Neural cell (in vitro differentiated cells): ENCODE measurements at regions not wholly inside any gene's neighbourhood (a gene's known extent, or its start where the extent isn't known, plus 50 kb on each side); places are given as distances from the start of the nearest gene placed in this dataset.

Experiments used
- H2AFZ ChIP-seq: fragments of 200-600, 300-800 bp; sonication (generic), shearing (Covaris generic); 2 replicates; pipeline ENCODE4 v1.6.0; 2014; ENCODE audit warnings: low read depth, mild to moderate bottlenecking, antibody characterized with exemption, low read length, moderate library complexity
- H3F3A ChIP-seq: fragments of 200-600 bp; shearing (Covaris generic); 2 replicates; pipeline ENCODE4 v1.6.1; 2016; ENCODE audit warnings: mild to moderate bottlenecking, moderate library complexity, mixed read lengths, antibody characterized with exemption, low read length; ENCODE audit not compliant: insufficient read depth, poor library complexity, severe bottlenecking
- H3K27ac ChIP-seq: fragments of 200-600, 300-800 bp; sonication (generic), shearing (Covaris generic); 2 replicates; pipeline ENCODE4 v1.5.1; 2014; ENCODE audit warnings: mild to moderate bottlenecking, low read length, moderate library complexity
- H3K27me3 ChIP-seq: fragments of 300-800, 200-600 bp; sonication (generic), shearing (Covaris generic); 2 replicates; pipeline ENCODE4 v1.6.0; 2014; ENCODE audit warnings: mild to moderate bottlenecking, low read depth, low read length, moderate library complexity; ENCODE audit not compliant: insufficient read depth
- H3K36me3 ChIP-seq: fragments of 300-800, 200-600 bp; sonication (generic), shearing (Covaris generic); 2 replicates; pipeline ENCODE4 v1.5.1; 2014; ENCODE audit warnings: mild to moderate bottlenecking, antibody characterized with exemption, low read length, moderate library complexity; ENCODE audit not compliant: insufficient read depth
- H3K4me2 ChIP-seq: fragments of 300-800, 200-600 bp; sonication (generic), shearing (Covaris generic); 2 replicates; pipeline ENCODE4 v1.6.0; 2014; ENCODE audit warnings: mild to moderate bottlenecking, low read length
- H3K4me3 ChIP-seq: fragments of 300-800, 200-600 bp; sonication (generic), shearing (Covaris generic); 2 replicates; pipeline ENCODE4 v1.5.1; 2014; ENCODE audit warnings: mild to moderate bottlenecking, low read length, moderate library complexity
- H3K79me2 ChIP-seq: fragments of 200-600 bp; shearing (Covaris generic); replicated peaks from 2 replicates; pipeline ENCODE4 v1.6.0; 2014; ENCODE audit warnings: mild to moderate bottlenecking, low read length, moderate library complexity; ENCODE audit not compliant: insufficient read depth
- H3K9ac ChIP-seq: fragments of 300-800, 200-600 bp; sonication (generic), shearing (Covaris generic); 2 replicates; pipeline ENCODE4 v1.6.1; 2016; ENCODE audit warnings: mild to moderate bottlenecking, low read length, mixed read lengths
- H3K9me2 ChIP-seq: fragments of 200-600 bp; shearing (Covaris generic); 2 replicates; pipeline ENCODE4 v1.6.1; 2016; ENCODE audit warnings: mild to moderate bottlenecking, low read length, mixed read lengths; ENCODE audit not compliant: insufficient read depth
- H3K9me3 ChIP-seq: fragments of 200-600, 300-800 bp; sonication (generic), shearing (Covaris generic); 2 replicates; pipeline ENCODE4 v1.6.1; 2016; ENCODE audit warnings: mild to moderate bottlenecking, mixed run types, low read length, moderate library complexity, mixed read lengths
- H4K20me1 ChIP-seq: fragments of 200-600 bp; shearing (Covaris generic); 2 replicates; pipeline ENCODE4 v1.6.1; 2016; ENCODE audit warnings: mild to moderate bottlenecking, mixed run types; ENCODE audit not compliant: insufficient read depth
- CTCF ChIP-seq: fragments of 450-650 bp; IDR thresholded peaks from 2 replicates; pipeline ENCODE4 v1.5.1; 2014; ENCODE audit warnings: antibody characterized with exemption, mild to moderate bottlenecking, moderate library complexity; ENCODE audit not compliant: poor library complexity, severe bottlenecking
- EP300 ChIP-seq: fragments of 450-650 bp; conservative IDR thresholded peaks from 2 replicates; pipeline ENCODE4 v1.6.1; 2014; ENCODE audit warnings: antibody characterized with exemption, mild to moderate bottlenecking, moderate library complexity; ENCODE audit not compliant: poor library complexity, severe bottlenecking
- EZH2 ChIP-seq: fragments of 200-600, 300-800 bp; shearing (Covaris generic), sonication (generic); IDR thresholded peaks from 2 replicates; pipeline ENCODE4 v1.6.1; 2014; ENCODE audit warnings: antibody characterized with exemption, low read length, borderline replicate concordance, mild to moderate bottlenecking; ENCODE audit not compliant: insufficient read depth, poor library complexity, severe bottlenecking
- MXI1 ChIP-seq: fragments of 450-650 bp; conservative IDR thresholded peaks from 2 replicates; pipeline ENCODE4 v1.6.1; 2014; ENCODE audit warnings: antibody characterized with exemption, mild to moderate bottlenecking; ENCODE audit not compliant: poor library complexity, severe bottlenecking
- POLR2AphosphoS5 ChIP-seq: IDR thresholded peaks from 2 replicates; pipeline ENCODE4 v1.6.1; 2012
- RAD21 ChIP-seq: fragments of 450-650 bp; conservative IDR thresholded peaks from 2 replicates; pipeline ENCODE4 v1.6.1; 2014; ENCODE audit warnings: antibody characterized with exemption, mild to moderate bottlenecking, moderate library complexity
- REST ChIP-seq: IDR thresholded peaks from 2 replicates; pipeline ENCODE4 v1.6.1; 2012; ENCODE audit warnings: borderline replicate concordance
- SMC3 ChIP-seq: fragments of 450-650 bp; conservative IDR thresholded peaks from 2 replicates; pipeline ENCODE4 v1.6.1; 2014; ENCODE audit warnings: antibody characterized with exemption, mild to moderate bottlenecking, moderate library complexity; ENCODE audit not compliant: poor library complexity
- TAF1 ChIP-seq: IDR thresholded peaks from 2 replicates; pipeline ENCODE4 v1.6.1; 2012; ENCODE audit warnings: low read depth

- TF ChIP-seq MXI1: no peak
- no peak for TF ChIP-seq REST
- TF ChIP-seq POLR2AphosphoS5: no peak
- TF ChIP-seq RAD21: no peak
- no peak for TF ChIP-seq EP300
- TF ChIP-seq TAF1: no peak
- TF ChIP-seq EZH2: no peak
- no peak for TF ChIP-seq SMC3
- TF ChIP-seq CTCF: no peak
- Histone ChIP-seq H2AFZ (no peak overlapping the region), H3K4me3 (no peak overlapping the region), H3K9ac (no peak overlapping the region), H3K9me2 (no peaks in the 10 kb centered on the region), H3K27me3 (no peaks in the 10 kb centered on the region), H3K79me2 (no peaks in the 10 kb centered on the region), H3K36me3 (no peaks in the 10 kb centered on the region), H3K27ac (no peak overlapping the region), H3K4me2 (no peak overlapping the region), H3K9me3 (no peaks in the 10 kb centered on the region), H3F3A (no peaks in the 10 kb centered on the region), H4K20me1 (no peaks in the 10 kb centered on the region)
Measured at GRCh38 chr15:79736435-79737000, 160.3 kb downstream of the MTHFS start.

GRCh38 chr15:79738143-79738542 lies 158.7 kb downstream of the MTHFS start:
- H3K27ac ChIP-seq: no peak overlapping the region
- H3K36me3 ChIP-seq: no peaks in the 10 kb centered on the region
- no peak overlapping the region for H3K9ac ChIP-seq
- no peaks in the 10 kb centered on the region for H3K9me2 ChIP-seq
- no peak overlapping the region for H3K4me2 ChIP-seq
- H3F3A ChIP-seq: no peaks in the 10 kb centered on the region
- no peak overlapping the region for H2AFZ ChIP-seq
- no peak overlapping the region for H3K4me3 ChIP-seq
- no peaks in the 10 kb centered on the region for H4K20me1 ChIP-seq
- no peaks in the 10 kb centered on the region for H3K9me3 ChIP-seq
- TF ChIP-seq MXI1 (no peak), TAF1 (no peak), EZH2 (no peak), CTCF (no peak), EP300 (no peak), RAD21 (no peak), SMC3 (no peak)
- no peaks in the 10 kb centered on the region for H3K79me2 ChIP-seq
- H3K27me3 ChIP-seq: no peaks in the 10 kb centered on the region
